K562 (cell line): ENCODE measurements at regions not wholly inside any gene's neighbourhood (a gene's known extent, or its start where the extent isn't known, plus 50 kb on each side); places are given as distances from the start of the nearest gene placed in this dataset.

Experiments used
- ATAC-seq: fragments of 200-7000 bp; cut with Tn5 transposase; 3 replicates; pipeline ENCODE4 v1.9.1; 2020; ENCODE audit warnings: moderate library complexity
- BruUV-seq: library from RNA; stranded (reverse); fragments of 400-500 nt; replicated peaks from 2 replicates; lab custom pipeline; 2021; lab: Mats Ljungman, UMichigan
- CTCF ChIA-PET: fragments of 300-600 bp; formaldehyde crosslinking; extraction: SDS; loops from one replicate; lab custom pipeline; 2021; ENCODE audit warnings: low intra/inter-chr PET ratio; lab: Yijun Ruan, JAX
- POLR2A ChIA-PET: fragments of 300-600, 350-650 bp; sonication (Branson Sonifier 250); formaldehyde crosslinking; extraction: SDS; loops from one replicate; lab custom pipeline; 2021; ENCODE audit warnings: antibody characterized with exemption, inconsistent platforms; lab: Yijun Ruan, JAX
- DNase-seq, 4 experiments: peaks; one replicate each; pipeline versions ENCODE4 v3.0.0 to v3.0.0-alpha.2; 2011 to 2018; ENCODE audit warnings: low spot score in 3 of 4, mixed read lengths in 3 of 4; ENCODE audit errors: extremely low read depth in 1 of 4
- FAIRE-seq: peaks from 2 replicates; lab custom pipeline; 2011; peaks lifted over from hg19 to GRCh38; lab: Jason Lieb, UNC
- H2AFZ ChIP-seq: 2 replicates; pipeline ENCODE4 v1.6.0; 2011; ENCODE audit warnings: low read depth, low read length, control low read depth, inconsistent platforms
- H3K27ac ChIP-seq: fragments of 200-600 bp; 3 replicates; pipeline ENCODE4 v1.8.0; 2011; ENCODE audit warnings: low read depth, mild to moderate bottlenecking, control low read depth, inconsistent platforms, low read length, moderate library complexity, mixed read lengths; ENCODE audit errors: extremely low read depth
- H3K27me3 ChIP-seq, 2 experiments: fragments of 300-600 bp in 1 of 2; 2 replicates in 1 of 2; 3 replicates in 1 of 2; pipeline versions ENCODE4 v1.6.0 to v1.8.0; 2011; ENCODE audit warnings: inconsistent platforms in 2 of 2, low read length in 2 of 2, mild to moderate bottlenecking in 1 of 2, mixed read lengths in 1 of 2, moderate library complexity in 1 of 2; ENCODE audit not compliant: control insufficient read depth in 2 of 2, insufficient read depth in 2 of 2
- H3K36me3 ChIP-seq: fragments of 300-600 bp; 3 replicates; pipeline ENCODE4 v1.8.0; 2011; ENCODE audit warnings: mild to moderate bottlenecking, low read length, inconsistent platforms; ENCODE audit not compliant: control insufficient read depth, insufficient read depth
- H3K4me1 ChIP-seq, 2 experiments: fragments of 200-600 bp in 1 of 2; replicated peaks in 1 of 2; 2 replicates in 1 of 2; 3 replicates in 1 of 2; pipeline versions ENCODE4 v1.5.1 to v1.8.0; 2011; ENCODE audit warnings: inconsistent platforms in 2 of 2, low read length in 2 of 2, mild to moderate bottlenecking in 1 of 2, mixed read lengths in 1 of 2, moderate library complexity in 1 of 2; ENCODE audit not compliant: control insufficient read depth in 2 of 2, insufficient read depth in 2 of 2
- H3K4me2 ChIP-seq: 2 replicates; pipeline ENCODE4 v1.6.1; 2011; ENCODE audit warnings: low read length, control low read depth, inconsistent platforms, mixed read lengths; ENCODE audit not compliant: insufficient read depth
- H3K4me3 ChIP-seq: fragments of 200-600 bp; sonication (generic), shearing (Covaris generic); 2 replicates; pipeline ENCODE4 v1.5.1; 2016; ENCODE audit warnings: control low read depth, inconsistent platforms
- H3K79me2 ChIP-seq: fragments of 200-600 bp; 3 replicates; pipeline ENCODE4 v1.8.0; 2011; ENCODE audit warnings: low read length, inconsistent platforms; ENCODE audit not compliant: control insufficient read depth, insufficient read depth
- H3K9ac ChIP-seq, 2 experiments: 2 replicates each; pipeline versions ENCODE4 v1.6.0 to v1.6.1; 2011; ENCODE audit warnings: low read depth in 2 of 2, low read length in 2 of 2, control low read depth in 1 of 2, inconsistent platforms in 1 of 2, mild to moderate bottlenecking in 1 of 2, mixed read lengths in 1 of 2; ENCODE audit not compliant: insufficient read depth in 1 of 2
- H3K9me1 ChIP-seq: one replicate; pipeline ENCODE4 v1.6.0; 2011; ENCODE audit warnings: inconsistent platforms, mild to moderate bottlenecking, low read length, moderate library complexity; ENCODE audit not compliant: control insufficient read depth, insufficient read depth
- H3K9me3 ChIP-seq: replicated peaks from 2 replicates; pipeline ENCODE4 v1.5.1; 2011; ENCODE audit warnings: low read depth, low read length, inconsistent platforms; ENCODE audit not compliant: control insufficient read depth, insufficient read depth
- H4K20me1 ChIP-seq: replicated peaks from 2 replicates; pipeline ENCODE4 v1.6.1; 2011; ENCODE audit warnings: low read length, inconsistent platforms, mixed read lengths; ENCODE audit not compliant: control insufficient read depth, insufficient read depth
- CLOCK ChIP-seq: fragments of 250-450 bp; sonication (Bioruptor Pico); IDR thresholded peaks from 2 replicates; pipeline ENCODE4 v1.4.0; 2020; ENCODE audit warnings: mild to moderate bottlenecking, moderate library complexity, borderline replicate concordance
- HEY1 ChIP-seq: fragments of 250-450 bp; sonication (Bioruptor Pico); IDR thresholded peaks from 2 replicates; pipeline ENCODE4 v1.5.0; 2020; ENCODE audit warnings: mild to moderate bottlenecking, moderate library complexity, borderline replicate concordance
- MAFK ChIP-seq: IDR thresholded peaks from 2 replicates; pipeline ENCODE4 v1.6.1; 2011; ENCODE audit warnings: low read length, improper control_type of control experiment
- MAX ChIP-seq: sonication (generic); formaldehyde crosslinking; IDR thresholded peaks from 2 replicates; pipeline ENCODE4 v1.9.0; 2022; ENCODE audit warnings: mild to moderate bottlenecking, missing genetic modification reagents
- NRF1 ChIP-seq, 2 experiments: fragments of 450-650 bp; IDR thresholded peaks in 1 of 2; conservative IDR thresholded peaks in 1 of 2; 2 replicates each; pipeline ENCODE4 v1.6.1; 2014; ENCODE audit warnings: mild to moderate bottlenecking in 2 of 2
- PHF20 ChIP-seq: fragments of 450-650 bp; IDR thresholded peaks from 2 replicates; pipeline ENCODE4 v1.6.1; 2018; ENCODE audit not compliant: partially characterized antibody
- RAD21 ChIP-seq, 2 experiments: fragments of 250-450 bp in 1 of 2; fragments of 450-650 bp in 1 of 2; sonication (Bioruptor Pico) in 1 of 2; formaldehyde crosslinking in 1 of 2; IDR thresholded peaks in 1 of 2; conservative IDR thresholded peaks in 1 of 2; 2 replicates each; pipeline versions ENCODE4 v1.4.0 to v1.8.0; 2020 to 2022; ENCODE audit warnings: mild to moderate bottlenecking in 2 of 2, moderate library complexity in 1 of 2
- SMARCC2 ChIP-seq: fragments of 450-650 bp; IDR thresholded peaks from 2 replicates; pipeline ENCODE4 v1.6.1; 2017; ENCODE audit warnings: antibody characterized with exemption, moderate library complexity, mild to moderate bottlenecking, low read depth
- STAG1 ChIP-seq: sonication (generic); formaldehyde crosslinking; IDR thresholded peaks from 2 replicates; pipeline ENCODE4 v1.5.0; 2020; ENCODE audit warnings: missing genetic modification reagents, borderline replicate concordance
- TFAP4 ChIP-seq: sonication (generic); formaldehyde crosslinking; IDR thresholded peaks from 2 replicates; pipeline ENCODE4 v1.8.0; 2022; ENCODE audit warnings: missing genetic modification reagents, mild to moderate bottlenecking, moderate library complexity, borderline replicate concordance
- THAP7 ChIP-seq: fragments of 250-450 bp; sonication (Bioruptor Pico); IDR thresholded peaks from 2 replicates; pipeline ENCODE4 v1.5.0; 2021
- ZBED1 ChIP-seq: IDR thresholded peaks from 2 replicates; pipeline ENCODE4 v1.6.1; 2014
- ZBTB9 ChIP-seq: fragments of 450-650 bp; formaldehyde crosslinking; IDR thresholded peaks from 2 replicates; pipeline ENCODE4 v1.4.0; 2020; ENCODE audit warnings: mild to moderate bottlenecking, moderate library complexity
- ZNF239 ChIP-seq: fragments of 250-450 bp; sonication (Bioruptor Pico); IDR thresholded peaks from 2 replicates; pipeline ENCODE4 v1.4.0; 2020; ENCODE audit warnings: mild to moderate bottlenecking
- ZNF639 ChIP-seq, 2 experiments: fragments of 200-800 bp in 1 of 2; sonication (Bioruptor generic) in 1 of 2; sonication (generic) in 1 of 2; formaldehyde crosslinking in 1 of 2; IDR thresholded peaks in 1 of 2; conservative IDR thresholded peaks in 1 of 2; 2 replicates each; pipeline versions ENCODE4 v1.5.0 to v1.6.1; 2016 to 2020; ENCODE audit warnings: missing compliant biosample characterization in 1 of 2, missing genetic modification characterization in 1 of 2, missing genetic modification reagents in 1 of 2
- WGBS: fragments of 100-300 bp; shearing (Covaris generic); methylation state at CpG from one replicate; pipeline ENCODE4 v1.1.6; 2016; ENCODE audit warnings: low coverage, mixed read lengths; ENCODE audit not compliant: insufficient coverage; ENCODE audit errors: missing lambda C conversion rate; 5-methylcytosine and 5-hydroxymethylcytosine counted together
- in situ Hi-C: fragments of 300-500 bp; cut with MboI; formaldehyde crosslinking; loops from 4 replicates; pipeline ENCODE4 v1.15.0; 2018; ENCODE audit warnings: inconsistent platforms, mixed read lengths
- intact Hi-C: fragments of 100-400 bp; cut with micrococcal nuclease; formaldehyde crosslinking; loops from 2 replicates; pipeline ENCODE4 v1.14.2; 2022

GRCh38 chr1:79304131-79304530 is 297.6 kb upstream of the ADGRL4 start:
- BruUV-seq = no TSS peak
- Histone ChIP-seq H3K9ac (no peak overlapping the region), H3K27ac (no peak overlapping the region), H3K27me3 (no peaks in the 10 kb centered on the region), H3K4me2 (no peak overlapping the region), H4K20me1 (no peaks in the 10 kb centered on the region), H3K9me3 (no peaks in the 10 kb centered on the region; the same call in 1 of the 2 replicates), H3K79me2 (no peaks in the 10 kb centered on the region), H3K4me3 (no peak overlapping the region), H2AFZ (no peak overlapping the region), H3K36me3 (no peaks in the 10 kb centered on the region), H3K4me1 (no peaks in the 10 kb centered on the region), H3K9me1 (no peaks in the 10 kb centered on the region)
- ATAC-seq (no peak), FAIRE-seq (no peak), DNase-seq (no peak)
- in situ Hi-C loops (no loop called here), intact Hi-C loops (no loop called here)
- POLR2A ChIA-PET = no interaction called here
- CTCF ChIA-PET = no interaction called here
- 0% methylated on average over 3 of the region's 3 CpGs for WGBS
- TF ChIP-seq ZNF639 (CRISPR knock-in tag; conservative IDR thresholded peaks at IDR 0.05 in 1 of 2, IDR thresholded peaks at IDR 0.05 in 1 of 2) (no peak), MAFK (no peak), TFAP4 (CRISPR knock-in tag) (no peak), CLOCK (CRISPR knock-in tag) (no peak), MAX (CRISPR knock-in tag) (no peak), HEY1 (no peak), SMARCC2 (no peak), ZBTB9 (CRISPR knock-in tag) (no peak), PHF20 (no peak), THAP7 (no peak), RAD21 (CRISPR knock-in tag; conservative IDR thresholded peaks at IDR 0.05 in 1 of 2, IDR thresholded peaks at IDR 0.05 in 1 of 2) (no peak), ZNF239 (no peak), ZBED1 (no peak), NRF1 (conservative IDR thresholded peaks at IDR 0.05 in 1 of 2, IDR thresholded peaks at IDR 0.05 in 1 of 2) (no peak), STAG1 (no peak)
